Transverse colon (tissue), 4 donors: ENCODE measurements at regions not wholly inside any gene's neighbourhood (a gene's known extent, or its start where the extent isn't known, plus 50 kb on each side); places are given as distances from the start of the nearest gene placed in this dataset.

ENCODE experiments used
- EP300 ChIP-seq: sonication (generic); formaldehyde crosslinking; IDR thresholded peaks from one replicate; pipeline ENCODE4 v1.6.1; 2017; ENCODE audit warnings: antibody characterized with exemption, low read depth
- POLR2A ChIP-seq: fragments of 450-650 bp; IDR thresholded peaks from one replicate; pipeline ENCODE4 v1.6.1; 2016; ENCODE audit warnings: antibody characterized with exemption, mild to moderate bottlenecking, moderate library complexity
- POLR2AphosphoS5 ChIP-seq, 3 donors: sonication (generic); formaldehyde crosslinking; IDR thresholded peaks; one replicate each; pipeline ENCODE4 v1.6.1; 2016; ENCODE audit warnings: antibody characterized with exemption in 3 of 3
- TF ChIP-seq, protein P1 (sequence below), 5 experiments: fragments of 200-600 bp in 3 of 5; fragments of 450-650 bp in 2 of 5; sonication (generic) in 3 of 5; IDR thresholded peaks; 1 replicate in 2 of 5; 2 replicates in 3 of 5; pipeline ENCODE4 v1.5.1; 2016 to 2017; ENCODE audit warnings: antibody characterized with exemption in 5 of 5, inconsistent platforms in 3 of 5, mild to moderate bottlenecking in 2 of 5, moderate library complexity in 1 of 5

DNA sequence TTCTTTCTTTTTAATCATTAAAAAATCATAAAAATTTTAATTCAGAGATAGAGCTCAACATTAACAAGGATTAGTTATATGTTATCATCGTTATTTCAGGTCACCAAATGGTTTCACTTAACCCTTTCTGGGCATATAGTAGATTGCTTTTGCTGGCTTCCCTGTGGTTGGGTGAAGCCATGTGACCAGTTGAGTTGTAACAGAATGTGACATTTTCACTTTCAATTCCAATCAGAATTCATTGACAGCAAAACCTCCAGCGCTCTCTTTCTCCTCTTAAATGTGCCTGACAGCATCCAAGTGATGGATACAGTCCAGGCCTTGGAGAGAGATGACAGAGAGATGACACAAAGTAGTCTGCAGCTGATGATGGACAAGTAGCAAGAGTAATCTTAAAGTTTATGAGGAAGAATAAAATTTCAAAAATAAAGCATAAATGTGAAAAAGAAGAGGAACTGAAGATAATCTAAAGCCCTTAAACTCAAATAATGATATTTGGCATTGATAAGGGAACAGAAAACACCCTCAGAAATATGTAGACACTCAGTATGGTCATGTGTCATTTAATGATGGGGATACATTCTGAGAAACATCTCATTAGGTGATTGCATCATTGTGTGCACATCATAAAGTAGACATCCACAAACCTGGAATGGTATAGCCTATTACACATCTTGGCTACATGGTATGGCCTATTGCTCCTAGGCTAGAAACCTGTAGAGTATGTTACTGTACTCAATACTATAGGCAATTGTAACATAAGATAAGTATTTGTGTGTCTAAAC lies 92.3 kb upstream of the QRFPR start:
- no peak for TF ChIP-seq POLR2A
- TF ChIP-seq, protein P1, sequence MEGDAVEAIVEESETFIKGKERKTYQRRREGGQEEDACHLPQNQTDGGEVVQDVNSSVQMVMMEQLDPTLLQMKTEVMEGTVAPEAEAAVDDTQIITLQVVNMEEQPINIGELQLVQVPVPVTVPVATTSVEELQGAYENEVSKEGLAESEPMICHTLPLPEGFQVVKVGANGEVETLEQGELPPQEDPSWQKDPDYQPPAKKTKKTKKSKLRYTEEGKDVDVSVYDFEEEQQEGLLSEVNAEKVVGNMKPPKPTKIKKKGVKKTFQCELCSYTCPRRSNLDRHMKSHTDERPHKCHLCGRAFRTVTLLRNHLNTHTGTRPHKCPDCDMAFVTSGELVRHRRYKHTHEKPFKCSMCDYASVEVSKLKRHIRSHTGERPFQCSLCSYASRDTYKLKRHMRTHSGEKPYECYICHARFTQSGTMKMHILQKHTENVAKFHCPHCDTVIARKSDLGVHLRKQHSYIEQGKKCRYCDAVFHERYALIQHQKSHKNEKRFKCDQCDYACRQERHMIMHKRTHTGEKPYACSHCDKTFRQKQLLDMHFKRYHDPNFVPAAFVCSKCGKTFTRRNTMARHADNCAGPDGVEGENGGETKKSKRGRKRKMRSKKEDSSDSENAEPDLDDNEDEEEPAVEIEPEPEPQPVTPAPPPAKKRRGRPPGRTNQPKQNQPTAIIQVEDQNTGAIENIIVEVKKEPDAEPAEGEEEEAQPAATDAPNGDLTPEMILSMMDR (IDR thresholded peaks at IDR 0.05), result no peak
- no peak for TF ChIP-seq EP300
- no peak for TF ChIP-seq POLR2AphosphoS5 (IDR thresholded peaks at IDR 0.05)
